ENCODE measurements at regions not wholly inside any gene's neighbourhood (a gene's known extent, or its start where the extent isn't known, plus 50 kb on each side); places are given as distances from the start of the nearest gene placed in this dataset.

GRCh38 chr7:417625-417889, 102.1 kb downstream of the PDGFA start (continued):
- no peak for TF ChIP-seq ZNF488 (tag by site-specific recombination; IDR thresholded peaks at IDR 0.05)
- no peak for TF ChIP-seq ZNF561 (tag by site-specific recombination; IDR thresholded peaks at IDR 0.05; ENCODE audit: borderline replicate concordance)
- TF ChIP-seq HOXC10 (CRISPR knock-in tag; IDR thresholded peaks at IDR 0.05) = no peak
- TF ChIP-seq ZFP41 (tag by site-specific recombination; IDR thresholded peaks at IDR 0.05; ENCODE audit: borderline replicate concordance) = no peak
- TF ChIP-seq HOXA7 (CRISPR knock-in tag; IDR thresholded peaks at IDR 0.05; ENCODE audit: borderline replicate concordance) = no peak
- no peak for TF ChIP-seq ZNF544 (tag by site-specific recombination; IDR thresholded peaks at IDR 0.05)
- TF ChIP-seq BCL11A (tag by site-specific recombination; IDR thresholded peaks at IDR 0.05; ENCODE audit: low read depth) = no peak
- no peak for TF ChIP-seq OVOL3 (tag by site-specific recombination; IDR thresholded peaks at IDR 0.05)
- no peak for TF ChIP-seq ZNF521 (tag by site-specific recombination; IDR thresholded peaks at IDR 0.05)
- TF ChIP-seq TRIM28 (IDR thresholded peaks at IDR 0.05; ENCODE audit: borderline replicate concordance, low read length) = no peak
- no peak for TF ChIP-seq ZNF221 (tag by site-specific recombination; IDR thresholded peaks at IDR 0.05; ENCODE audit: borderline replicate concordance)

- POLR2A ChIA-PET = no interaction called here
- Histone ChIP-seq H3K27ac (ENCODE audit: extremely low read depth, low read depth, low read length) (no peak overlapping the region), H3K4me1 (ENCODE audit: control insufficient read depth, insufficient read depth, low read length) (no peaks in the 10 kb centered on the region), H3K36me3 (ENCODE audit: control insufficient read depth in 2 of 2, insufficient read depth in 1 of 2, low read length in 2 of 2) (no peaks in the 10 kb centered on the region), H3K4me3 (ENCODE audit: low read depth, low read length) (no peak overlapping the region), H3K9me3 (ENCODE audit: control insufficient read depth, insufficient read depth, low read depth, low read length) (no peaks in the 10 kb centered on the region)
- TF ChIP-seq SETDB1 (IDR thresholded peaks at IDR 0.05; ENCODE audit: insufficient read length, low read length) (peak; percentile 72), ZBTB44 (tag by site-specific recombination; IDR thresholded peaks at IDR 0.05) (no peak), TRIM28 (IDR thresholded peaks at IDR 0.05; ENCODE audit: borderline replicate concordance, low read length) (peak; percentile 93; the same call in 1 of the 2 replicates)
- CTCF ChIA-PET = no interaction called here
Observed at GRCh38 chr7:417973-418601, 101.6 kb downstream of the PDGFA start.

GRCh38 chr7:418636-419280, 100.9 kb downstream of the PDGFA start:
- TF ChIP-seq ZNF202 (tag by site-specific recombination; IDR thresholded peaks at IDR 0.05; ENCODE audit: borderline replicate concordance) (no peak), ZNF530 (tag by site-specific recombination; IDR thresholded peaks at IDR 0.05; ENCODE audit: low read depth) (no peak), ZBTB6 (tag by site-specific recombination; IDR thresholded peaks at IDR 0.05) (no peak), ZNF311 (tag by site-specific recombination; IDR thresholded peaks at IDR 0.05; ENCODE audit: borderline replicate concordance) (no peak), ZNF626 (tag by site-specific recombination; IDR thresholded peaks at IDR 0.05) (no peak), RBAK (tag by site-specific recombination; IDR thresholded peaks at IDR 0.05) (no peak)
- POLR2A ChIA-PET = no interaction called here
- H3K36me3 ChIP-seq (ENCODE audit: control insufficient read depth in 2 of 2, insufficient read depth in 1 of 2, low read length in 2 of 2) = no peaks in the 10 kb centered on the region
- H3K27ac ChIP-seq (ENCODE audit: extremely low read depth, low read depth, low read length) = no peak overlapping the region
- H3K9me3 ChIP-seq (ENCODE audit: control insufficient read depth, insufficient read depth, low read depth, low read length) = no peaks in the 10 kb centered on the region
- no peaks in the 10 kb centered on the region for H3K4me1 ChIP-seq (ENCODE audit: control insufficient read depth, insufficient read depth, low read length)
- CTCF ChIA-PET = no interaction called here
- no peak overlapping the region for H3K4me3 ChIP-seq (ENCODE audit: low read depth, low read length)

Data from HEK293 (cell line).